Limb (tissue), 2 donors: ENCODE measurements at regions not wholly inside any gene's neighbourhood (a gene's known extent, or its start where the extent isn't known, plus 50 kb on each side); places are given as distances from the start of the nearest gene placed in this dataset.
A peak's percentile ranks its signal among the peaks of the same experiment; 100 is the strongest.
"Not testable (repeated sequence)": the region's sequence is repeated elsewhere in the genome, so short reads cannot be mapped to it uniquely, and the experiment has no call there.

ENCODE experiments used
- DNase-seq, 2 donors: peaks; one replicate each; pipeline ENCODE4 v3.0.0-alpha.2; 2016; ENCODE audit errors: extremely low spot score in 2 of 2

DNA sequence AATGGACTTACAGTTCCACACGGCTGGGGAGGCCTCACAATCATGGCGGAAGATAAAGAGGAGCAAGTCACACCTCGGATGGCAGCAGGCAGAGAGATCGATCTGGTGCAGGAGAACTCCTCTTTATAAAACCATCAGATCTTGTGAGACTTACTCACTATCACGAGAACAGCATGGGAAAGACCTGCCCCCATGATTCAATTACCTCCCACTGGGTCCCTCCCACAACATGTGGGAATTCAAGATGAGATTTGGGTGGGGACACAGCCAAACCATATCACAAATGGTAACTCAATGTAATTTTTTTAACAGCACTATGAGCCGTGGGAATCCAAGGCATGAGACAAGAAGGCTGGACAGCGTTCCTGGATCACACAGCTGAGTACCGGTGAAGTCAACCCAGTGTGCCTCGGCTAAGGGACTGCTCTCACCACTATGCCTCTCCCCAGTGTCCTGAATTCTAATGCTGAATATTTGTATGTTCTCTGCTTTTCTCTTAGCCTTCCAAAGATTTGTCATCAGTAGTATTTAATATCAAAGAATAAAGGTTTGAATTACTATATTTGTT lies 84.3 kb downstream of the IRS2 start:
- DNase-seq, result not testable (repeated sequence)

DNA sequence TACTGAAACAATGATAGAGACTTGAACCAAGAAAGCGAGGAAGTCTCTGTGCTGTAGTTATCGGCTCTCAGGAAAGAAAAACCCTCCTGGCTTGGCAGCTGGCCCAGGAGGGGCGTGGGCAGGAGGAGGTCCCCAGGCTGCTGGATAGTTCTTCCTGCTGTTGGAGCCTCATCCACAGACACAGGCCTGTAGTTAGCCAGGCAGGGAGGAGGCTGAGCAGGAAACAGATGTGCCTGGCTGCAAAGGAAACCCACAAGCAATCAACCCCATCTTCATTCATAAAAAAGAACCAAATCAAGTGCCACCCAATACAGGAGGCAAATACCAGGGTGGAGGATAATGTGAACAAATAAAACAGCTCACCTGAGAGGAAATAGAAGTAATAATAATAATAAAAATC lies 86.2 kb downstream of the IRS2 start:
- peak; percentile 76 to 86 for DNase-seq

DNA sequence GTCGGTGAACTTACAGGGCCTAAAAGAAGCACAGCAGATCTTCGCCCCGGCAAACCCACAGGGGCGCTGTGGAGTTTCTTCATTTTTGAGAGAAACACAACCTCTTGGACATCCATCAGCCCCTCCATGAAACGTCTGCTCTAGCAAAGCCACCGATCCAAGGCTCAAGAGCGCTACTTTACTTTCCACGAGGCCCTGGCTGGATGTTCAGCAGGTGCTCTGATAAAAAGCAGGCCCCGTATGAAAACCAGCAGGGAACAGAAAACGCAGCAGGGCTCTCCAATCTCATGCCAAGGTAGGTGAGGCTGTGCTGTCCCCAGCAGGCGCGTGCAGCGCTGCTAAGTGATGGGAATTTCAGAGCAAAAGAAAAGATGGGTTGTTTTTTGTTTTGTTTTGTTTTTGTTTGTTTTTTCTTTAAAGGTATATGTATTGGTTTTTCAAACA lies 86.7 kb downstream of the IRS2 start:
- DNase-seq, result no peak

DNA sequence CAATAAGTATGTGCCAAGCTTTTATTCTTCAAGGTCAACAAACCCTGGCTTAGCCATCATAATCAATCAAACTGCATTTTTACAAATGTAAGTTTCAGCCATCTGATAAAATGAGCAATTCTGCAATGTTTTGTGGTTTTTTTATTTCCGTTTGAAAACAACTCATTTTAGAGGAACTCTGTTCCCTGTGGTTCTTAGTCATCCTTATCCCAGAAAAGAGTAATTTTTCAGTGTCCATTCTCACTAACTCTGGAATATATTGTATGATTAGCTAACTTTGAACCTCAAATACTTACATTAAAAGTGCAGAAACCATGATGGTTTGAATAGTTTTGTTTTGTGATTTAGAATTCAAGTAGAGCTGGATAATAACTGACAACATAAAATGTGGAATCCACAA lies 87.6 kb downstream of the IRS2 start:
- DNase-seq, result no peak

DNA sequence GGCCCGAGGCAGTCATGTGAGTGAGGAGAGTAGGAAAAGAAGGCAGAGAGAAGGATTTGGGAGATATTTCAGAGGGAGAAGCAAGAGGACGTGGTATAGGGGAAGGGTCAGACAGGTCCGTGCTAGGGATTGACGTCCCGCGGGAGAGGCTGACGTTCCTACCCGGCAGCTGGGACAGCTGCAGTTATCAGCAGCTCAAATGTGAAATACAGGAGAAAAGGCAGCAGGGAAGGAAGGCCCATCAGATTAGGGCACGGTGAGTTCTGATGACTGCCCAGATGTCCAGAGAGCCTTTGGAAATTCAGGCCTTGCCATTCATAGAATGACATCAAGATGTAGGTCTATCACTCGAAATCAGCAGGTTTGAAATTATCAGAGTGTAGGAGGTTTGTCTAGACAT lies 88.4 kb downstream of the IRS2 start:
- no peak for DNase-seq

DNA sequence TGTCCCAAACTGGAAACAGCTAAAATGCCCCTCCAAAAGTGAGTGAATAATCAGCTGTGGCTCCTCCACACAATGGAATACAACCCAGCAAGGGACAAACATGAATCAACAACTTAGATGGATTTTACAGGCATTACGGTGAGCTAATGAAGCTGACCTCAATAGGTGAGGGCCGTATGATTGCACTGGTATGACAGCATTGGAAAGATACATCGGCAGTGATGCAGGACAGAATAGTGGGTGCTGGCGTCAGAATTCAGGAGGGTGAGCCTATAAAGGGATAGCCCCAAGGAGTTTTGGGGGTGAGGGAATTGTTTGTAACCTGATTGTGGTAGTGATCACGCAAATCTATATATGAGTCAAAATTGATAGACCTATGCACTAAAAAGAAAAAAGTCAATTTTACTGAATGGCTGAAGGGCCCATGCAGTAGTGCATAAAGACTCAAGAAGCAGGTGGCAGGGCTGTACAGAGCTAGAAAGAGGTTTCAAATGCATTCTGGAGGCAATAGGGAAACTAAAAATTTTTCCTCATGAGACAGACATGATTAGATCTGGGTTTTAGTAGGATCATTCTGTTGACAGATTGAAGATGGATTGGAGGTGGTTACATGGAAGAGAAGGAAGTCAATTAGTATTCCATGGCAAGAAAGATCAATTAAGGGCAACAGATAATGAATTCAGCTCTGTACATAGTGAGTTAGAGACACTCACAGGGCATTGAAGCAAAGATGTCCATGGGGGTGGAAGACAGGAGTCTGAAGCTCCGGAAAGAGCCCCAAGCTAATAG lies 90.8 kb downstream of the IRS2 start:
- DNase-seq, result no peak

DNA sequence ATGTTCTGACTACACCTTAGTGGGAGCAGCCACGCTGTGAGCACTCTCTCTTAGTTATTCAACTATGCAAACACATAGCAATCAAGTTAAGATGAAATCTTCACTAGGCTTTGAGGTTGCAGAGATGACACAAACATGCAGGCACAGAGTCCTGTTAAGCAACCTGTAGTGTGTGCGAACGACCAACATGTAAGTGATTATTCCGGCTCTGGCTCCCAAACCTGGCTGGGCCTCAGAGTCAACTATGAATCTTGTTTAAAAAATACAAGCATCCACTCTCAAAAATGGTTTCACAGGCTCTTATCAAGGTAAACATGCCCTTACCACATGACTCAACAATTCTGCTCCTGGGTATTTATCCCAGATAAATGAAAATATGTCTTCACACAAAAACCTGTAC lies 91.4 kb downstream of the IRS2 start:
- DNase-seq, result no peak

DNA sequence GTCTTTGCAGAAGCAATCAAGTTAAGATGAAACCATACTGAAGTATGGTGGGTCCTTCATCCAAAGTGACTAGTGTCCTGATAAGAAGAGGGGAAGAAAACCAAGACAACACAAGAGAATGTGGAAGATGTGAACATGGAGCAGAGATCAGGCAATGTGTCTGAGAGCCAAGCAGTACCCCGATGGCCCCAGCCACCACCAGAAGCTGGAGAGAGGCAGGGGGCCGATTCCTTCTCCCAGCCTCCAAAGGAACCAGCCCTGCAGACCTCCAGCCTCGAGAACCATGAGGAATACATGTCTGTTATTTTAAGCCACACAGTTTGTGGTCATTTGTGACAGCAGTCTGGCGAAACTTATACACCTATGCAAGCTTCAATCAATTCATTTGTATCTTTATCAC lies 93.2 kb downstream of the IRS2 start:
- no peak for DNase-seq

DNA sequence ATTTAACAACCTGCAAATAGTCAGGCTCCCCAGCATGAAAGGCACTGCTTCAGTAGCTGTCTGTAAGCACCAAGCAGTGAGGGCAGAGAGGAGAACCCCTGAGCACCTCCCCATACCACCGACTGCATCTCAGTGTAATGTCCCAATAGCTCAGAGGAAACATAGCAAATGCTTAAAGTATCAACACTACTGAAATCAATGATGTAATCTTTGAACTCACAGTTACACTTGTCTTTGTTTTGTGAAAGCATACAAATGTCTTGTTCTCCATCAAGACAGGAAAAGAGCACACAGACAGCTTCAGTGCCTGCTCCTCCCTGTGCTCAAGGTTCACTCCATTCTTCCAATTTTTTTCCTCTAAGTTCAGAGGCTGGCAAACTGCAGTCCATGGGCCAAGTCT lies 94.7 kb downstream of the IRS2 start:
- DNase-seq, result no peak

DNA sequence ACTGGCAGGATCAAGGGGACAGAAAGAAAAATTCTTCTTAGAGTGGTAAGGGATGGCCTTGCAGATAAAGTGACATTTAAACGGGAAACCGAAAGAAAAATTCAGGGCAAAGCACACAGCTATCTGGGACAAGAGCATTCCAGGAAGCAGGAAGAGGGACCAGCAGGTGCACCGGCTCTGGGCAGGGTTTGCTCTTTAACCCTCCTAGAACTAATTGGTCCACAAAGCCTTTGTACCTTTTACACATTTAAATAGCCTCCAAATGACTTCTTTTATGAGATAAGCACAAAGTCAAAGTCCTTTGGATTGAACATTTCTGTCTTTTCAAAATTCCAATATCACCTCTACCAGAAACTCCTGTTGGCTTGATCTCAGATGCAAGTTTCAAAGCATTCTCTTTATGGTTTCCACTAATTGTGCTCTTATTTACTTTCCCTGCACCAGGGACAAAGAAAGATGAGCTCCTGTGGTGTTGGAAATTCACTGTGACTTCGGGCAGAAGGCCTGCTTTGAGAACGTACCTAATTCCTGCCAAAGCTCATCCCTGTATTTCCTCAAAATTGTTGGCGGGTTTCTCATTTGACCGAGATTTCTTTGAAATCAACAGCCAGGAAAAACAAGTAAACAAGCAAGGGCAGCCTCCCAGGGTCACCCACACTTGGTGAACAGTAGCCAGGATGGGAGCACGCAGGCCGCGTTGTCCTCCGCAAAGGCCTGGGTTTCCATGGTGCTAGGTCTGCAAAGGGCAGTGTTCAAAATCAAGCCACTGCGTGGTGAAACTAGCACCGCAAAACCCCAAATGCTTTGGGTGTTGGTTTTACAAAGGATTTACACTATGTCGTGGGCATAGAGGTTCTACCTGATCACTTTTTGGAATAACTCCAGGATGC lies 98.6 kb downstream of the IRS2 start:
- DNase-seq, result no peak

DNA sequence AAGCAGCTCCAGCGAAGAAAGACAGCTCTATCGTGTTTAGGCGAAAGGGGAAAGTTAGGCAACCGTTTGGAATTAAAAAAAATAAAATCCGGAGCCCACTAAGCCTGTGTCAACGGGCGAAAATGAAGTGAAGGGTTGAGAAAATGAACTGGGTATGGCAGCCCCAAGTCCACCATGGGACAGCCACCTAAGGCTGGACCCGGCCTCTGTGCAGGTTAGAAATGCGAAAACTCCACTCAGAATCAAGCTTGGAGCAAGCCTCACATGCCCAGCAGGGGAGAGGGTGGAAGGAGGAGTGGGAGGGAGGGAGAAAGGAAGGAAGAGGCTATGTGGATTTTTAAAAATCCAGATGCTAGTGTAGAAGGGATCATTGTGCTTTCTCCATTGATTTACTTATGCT lies 101.2 kb downstream of the IRS2 start:
- no peak for DNase-seq

DNA sequence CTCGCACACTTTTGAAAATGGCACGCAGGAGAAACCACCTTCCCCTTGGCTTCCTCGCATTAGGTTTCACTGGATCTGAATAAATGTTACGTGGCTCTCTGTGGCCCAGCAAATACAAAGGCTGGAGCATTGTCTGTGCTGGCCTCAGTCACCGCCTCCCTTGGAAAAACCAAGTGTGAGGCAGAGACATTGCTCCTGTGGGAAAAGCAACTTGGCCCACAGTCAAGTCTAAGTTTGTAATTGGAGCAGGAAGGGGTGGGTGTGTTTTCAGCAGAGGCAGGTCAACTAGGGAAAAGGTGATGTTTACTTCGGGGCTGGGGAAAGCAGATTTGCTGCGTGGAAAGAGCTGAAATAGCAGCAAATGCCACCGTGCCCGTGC lies 101.6 kb downstream of the IRS2 start:
- DNase-seq, result peak in 1 of 2 donors; percentile 11

DNA sequence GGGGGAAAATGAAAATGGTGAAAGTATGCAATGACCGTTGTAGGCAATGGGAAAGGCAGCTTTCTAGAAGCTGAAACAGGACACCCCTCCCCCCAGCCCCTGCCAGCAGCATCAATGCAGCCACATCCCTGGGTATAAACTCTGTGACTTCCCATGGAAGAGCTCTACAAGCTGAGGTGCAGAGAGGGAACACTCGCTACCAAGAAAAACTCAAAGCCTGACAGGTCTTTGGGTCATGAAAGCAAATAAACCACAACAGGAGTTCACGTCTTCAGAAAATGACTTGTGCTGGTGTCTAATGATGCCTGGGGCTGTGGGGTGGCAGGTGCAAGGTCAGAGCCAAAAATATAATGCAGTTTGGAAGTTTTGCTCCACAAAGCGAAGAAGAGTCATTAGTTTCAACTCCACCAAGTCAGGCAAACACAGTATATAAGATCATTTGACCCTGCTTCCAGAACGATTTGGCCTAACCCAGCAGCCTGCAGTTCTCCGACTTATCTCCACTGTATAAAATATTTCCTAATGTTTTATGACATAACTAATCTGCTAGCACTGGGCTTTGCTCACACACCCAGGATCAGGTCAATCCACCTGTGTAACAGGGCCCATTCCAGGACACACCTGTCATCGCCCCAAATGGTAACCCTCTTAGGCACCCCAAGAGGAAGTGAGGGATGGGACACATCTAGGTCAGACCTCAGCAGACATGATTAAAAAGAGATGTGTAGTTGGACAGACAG lies 102.1 kb downstream of the IRS2 start:
- no peak for DNase-seq

DNA sequence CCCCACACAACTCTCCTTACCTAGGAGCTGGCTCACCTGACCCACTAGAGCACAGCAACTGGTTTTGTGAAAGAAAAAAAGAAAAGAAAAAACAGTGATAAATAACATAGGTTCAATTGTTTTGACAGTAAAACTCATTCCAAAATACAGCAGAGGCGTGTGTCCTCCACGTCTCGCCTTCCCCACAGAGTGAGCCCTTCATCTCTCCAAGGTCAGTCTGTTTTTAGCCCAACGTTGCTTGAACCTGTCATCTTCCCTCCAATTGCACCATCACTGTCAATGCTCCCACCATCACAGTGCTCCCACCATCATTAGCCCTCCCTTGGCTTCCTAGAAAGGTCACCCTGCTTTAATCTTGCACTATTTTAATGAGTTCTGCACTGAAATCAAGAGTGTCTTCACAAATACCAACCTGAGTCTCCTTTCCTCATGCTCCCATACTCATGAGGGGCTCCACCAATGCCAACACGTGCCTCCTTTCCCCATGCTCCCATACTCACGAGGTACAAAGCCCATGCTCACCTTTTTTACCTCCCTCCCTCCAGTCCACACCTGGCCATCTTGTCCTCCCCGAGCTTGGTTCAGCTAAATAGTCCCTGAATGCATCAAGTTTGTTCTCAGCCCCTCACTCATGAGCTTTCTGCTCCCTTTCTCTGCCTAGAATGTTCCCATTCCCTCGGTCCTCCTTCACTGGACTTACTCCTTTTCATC lies 103.7 kb downstream of the IRS2 start:
- no peak for DNase-seq

DNA sequence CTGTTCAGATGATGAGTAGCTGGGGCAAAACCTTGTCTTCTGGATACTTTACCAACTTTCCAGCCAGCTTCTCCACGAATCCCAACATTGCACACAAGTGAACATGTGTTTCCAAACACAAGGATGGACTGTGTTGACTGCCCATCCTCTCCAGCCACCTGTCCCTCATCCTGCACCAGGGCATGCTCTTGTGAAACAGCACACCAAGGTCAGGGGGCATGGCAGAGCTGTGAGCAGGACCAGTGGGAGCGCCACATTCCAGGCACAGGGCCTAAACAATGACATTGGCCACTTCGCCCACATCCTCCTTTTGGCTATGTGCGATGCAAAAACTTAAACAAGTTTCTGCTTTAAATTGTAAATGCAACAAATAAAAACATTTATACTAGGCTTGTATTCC lies 105.5 kb downstream of the IRS2 start:
- no peak for DNase-seq

DNA sequence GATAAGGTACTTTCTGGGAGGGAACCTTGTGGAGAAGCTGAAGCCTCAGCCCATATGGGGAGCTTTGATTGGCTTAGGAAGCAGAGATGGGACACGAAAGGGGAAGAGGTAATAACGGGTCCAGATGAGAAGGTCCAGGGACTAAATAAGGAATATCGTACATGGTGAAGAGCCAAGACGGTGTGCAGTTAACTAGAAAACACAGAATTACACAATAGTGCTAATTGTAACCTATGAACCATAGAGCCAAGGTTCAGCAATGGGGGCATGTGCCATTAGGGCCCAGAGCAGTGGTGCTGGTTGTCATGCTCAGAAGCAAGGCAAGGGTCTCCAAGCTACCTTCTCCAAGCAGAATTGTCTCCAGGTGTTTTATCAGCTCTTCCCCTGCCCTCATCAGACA lies 106.1 kb downstream of the IRS2 start:
- no peak for DNase-seq

DNA sequence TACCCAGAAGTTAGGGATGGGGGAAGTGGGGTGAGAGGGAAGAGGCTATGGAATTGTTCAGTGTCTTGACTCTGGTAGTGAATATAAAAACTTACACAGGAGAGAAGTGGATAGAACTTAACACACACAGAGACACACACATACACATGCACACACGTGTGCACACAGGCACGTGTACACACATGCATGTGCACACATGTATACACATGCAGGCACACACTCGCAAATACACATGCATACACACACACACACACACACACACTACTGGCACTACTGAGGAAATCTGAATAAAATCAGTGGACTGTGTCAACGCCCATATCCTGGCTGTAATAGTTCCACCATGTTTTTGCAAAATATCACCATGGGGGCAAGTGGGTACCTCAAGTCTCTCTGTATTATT lies 107.9 kb downstream of the IRS2 start:
- DNase-seq, result no peak

DNA sequence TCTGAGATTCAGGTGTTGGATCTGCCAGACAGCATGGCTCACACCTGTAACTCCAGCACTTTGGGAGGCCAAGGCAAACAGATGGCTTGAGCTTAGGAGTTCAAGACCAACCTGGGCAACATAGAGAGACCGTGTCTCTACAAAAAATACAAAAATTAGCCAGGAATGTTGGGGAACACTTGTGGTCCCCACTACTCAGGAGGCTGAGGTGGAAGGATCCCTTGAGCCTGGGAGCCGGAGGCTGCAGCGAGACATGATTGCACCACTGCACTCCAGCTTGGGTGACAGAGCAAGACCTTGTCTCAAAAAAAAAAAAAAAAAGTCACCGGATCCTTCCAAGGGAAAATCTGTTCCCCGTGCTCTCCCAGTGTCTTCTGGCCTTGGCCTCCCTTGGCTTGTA lies 109.2 kb downstream of the IRS2 start:
- DNase-seq, result no peak

DNA sequence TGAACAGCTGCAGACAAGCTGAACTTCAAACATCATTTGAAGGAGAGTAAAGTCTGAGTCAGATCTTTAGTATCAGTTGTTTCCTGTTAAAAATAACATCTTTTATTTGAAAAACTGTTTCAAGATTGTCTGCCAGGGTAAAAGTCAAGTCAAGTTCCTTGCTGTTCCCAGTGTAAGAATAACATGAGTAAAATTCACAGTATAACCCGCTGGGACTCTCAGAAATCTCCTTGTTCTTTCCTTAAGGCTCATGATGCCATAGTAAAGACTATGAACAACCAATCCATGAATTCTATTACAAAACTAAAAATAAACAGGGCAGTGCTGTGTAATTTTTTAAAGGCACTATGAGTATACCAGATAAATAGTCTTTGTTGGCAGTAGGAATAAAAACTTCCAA lies 112.9 kb downstream of the IRS2 start:
- DNase-seq, result no peak

DNA sequence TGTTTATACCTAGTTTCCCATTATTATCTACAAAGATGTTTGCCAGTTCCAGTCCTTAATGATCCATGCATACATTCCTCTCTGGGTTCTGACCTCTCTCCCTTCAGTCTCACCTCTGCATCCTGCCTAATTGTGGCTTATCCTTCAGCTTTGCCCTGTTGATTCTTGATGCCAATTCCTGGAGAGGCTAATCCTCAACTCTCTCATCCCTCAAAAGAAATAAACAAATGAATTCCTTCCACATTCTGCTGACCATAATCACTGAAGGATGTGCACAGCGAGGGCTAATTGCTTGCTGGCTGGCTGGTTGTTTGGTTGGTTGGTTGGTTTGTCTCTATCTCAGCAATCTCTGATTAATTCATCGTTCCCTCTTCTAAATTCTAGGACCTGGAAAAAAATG lies 113.8 kb downstream of the IRS2 start:
- DNase-seq, result no peak

DNA sequence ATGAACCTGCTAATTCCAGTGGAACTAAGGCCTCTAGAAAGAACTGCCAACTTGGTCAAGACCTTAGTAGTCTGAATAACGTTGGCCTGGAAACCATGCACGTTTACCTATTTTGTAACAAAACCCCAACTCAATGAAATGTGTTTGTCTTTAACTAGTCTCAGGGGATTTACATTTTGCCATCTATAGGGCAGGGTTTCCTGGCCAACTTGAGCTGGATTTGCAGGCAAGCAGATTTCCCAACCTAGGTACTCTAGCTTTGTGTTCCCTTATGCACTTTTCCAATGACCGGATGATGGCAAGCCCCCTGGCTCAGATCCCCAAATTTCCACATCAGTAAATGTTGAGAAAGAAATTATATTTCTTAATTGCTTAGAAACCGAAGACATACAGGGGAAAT lies 114.5 kb downstream of the IRS2 start:
- no peak for DNase-seq
